ENCODE measurements at regions not wholly inside any gene's neighbourhood (a gene's known extent, or its start where the extent isn't known, plus 50 kb on each side); places are given as distances from the start of the nearest gene placed in this dataset.
A peak's percentile ranks its signal among the peaks of the same experiment; 100 is the strongest.

DNA sequence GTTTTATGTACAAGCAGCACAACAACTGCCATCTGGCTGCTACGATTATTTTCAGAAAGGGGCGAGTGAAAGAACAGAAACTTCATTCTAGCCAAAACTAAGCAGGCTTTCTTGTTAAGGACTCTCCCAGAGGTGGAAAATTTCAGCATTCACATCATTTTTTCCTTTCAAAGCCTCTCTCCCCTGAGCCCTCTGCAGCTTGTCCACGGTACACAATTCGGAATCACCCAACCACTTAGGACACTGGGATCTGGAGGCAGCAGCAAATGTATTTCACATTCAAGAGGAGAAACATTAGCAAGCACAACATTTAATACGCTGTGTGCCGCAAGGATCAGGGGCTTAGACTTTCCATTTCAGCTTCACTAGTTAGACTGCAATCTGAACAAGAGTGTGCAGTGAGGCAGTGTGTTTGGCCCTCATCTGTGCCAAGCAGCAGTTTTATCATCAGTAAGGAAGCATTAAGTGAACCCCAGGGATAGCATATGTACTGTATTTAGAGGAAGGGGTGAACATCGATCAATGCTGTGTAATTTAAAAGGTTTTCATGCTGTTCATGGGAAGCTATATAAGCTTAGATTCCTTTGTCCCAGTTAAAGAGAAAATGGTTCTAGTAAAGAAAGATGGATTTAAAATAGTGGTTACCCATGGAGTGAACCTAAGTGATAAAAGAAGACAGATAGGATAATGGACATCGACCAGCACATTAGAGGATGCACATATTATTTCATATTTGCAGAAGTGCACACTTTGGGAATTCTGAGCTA is 504.9 kb downstream of the TBL1XR1 start:
- H3K9me3 ChIP-seq (ENCODE audit: low read depth, low read length, poor library complexity, severe bottlenecking): no peaks in the 10 kb centered on the region
- POLR2A ChIA-PET (ENCODE audit: low non-redundant PET): no interaction called here
- no peak overlapping the region for H3K27ac ChIP-seq (ENCODE audit: low read depth, low read length, poor library complexity, severe bottlenecking)
- no TSS peak for BruUV-seq (replicated peaks)
- intact Hi-C loops (cut with micrococcal nuclease; ENCODE audit: unreplicated experiment): no loop called here
- no peaks in the 10 kb centered on the region for H3K36me3 ChIP-seq (ENCODE audit: insufficient read depth, low read length, poor library complexity, severe bottlenecking)
- H3K4me3 ChIP-seq (ENCODE audit: low read depth, low read length, poor library complexity, severe bottlenecking): no peak overlapping the region
- no peak for TF ChIP-seq EZH2 (IDR thresholded peaks at IDR 0.05; ENCODE audit: borderline replicate concordance, low read depth, low read length, poor library complexity, severe bottlenecking)
- TF ChIP-seq, protein P1, sequence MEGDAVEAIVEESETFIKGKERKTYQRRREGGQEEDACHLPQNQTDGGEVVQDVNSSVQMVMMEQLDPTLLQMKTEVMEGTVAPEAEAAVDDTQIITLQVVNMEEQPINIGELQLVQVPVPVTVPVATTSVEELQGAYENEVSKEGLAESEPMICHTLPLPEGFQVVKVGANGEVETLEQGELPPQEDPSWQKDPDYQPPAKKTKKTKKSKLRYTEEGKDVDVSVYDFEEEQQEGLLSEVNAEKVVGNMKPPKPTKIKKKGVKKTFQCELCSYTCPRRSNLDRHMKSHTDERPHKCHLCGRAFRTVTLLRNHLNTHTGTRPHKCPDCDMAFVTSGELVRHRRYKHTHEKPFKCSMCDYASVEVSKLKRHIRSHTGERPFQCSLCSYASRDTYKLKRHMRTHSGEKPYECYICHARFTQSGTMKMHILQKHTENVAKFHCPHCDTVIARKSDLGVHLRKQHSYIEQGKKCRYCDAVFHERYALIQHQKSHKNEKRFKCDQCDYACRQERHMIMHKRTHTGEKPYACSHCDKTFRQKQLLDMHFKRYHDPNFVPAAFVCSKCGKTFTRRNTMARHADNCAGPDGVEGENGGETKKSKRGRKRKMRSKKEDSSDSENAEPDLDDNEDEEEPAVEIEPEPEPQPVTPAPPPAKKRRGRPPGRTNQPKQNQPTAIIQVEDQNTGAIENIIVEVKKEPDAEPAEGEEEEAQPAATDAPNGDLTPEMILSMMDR (conservative IDR thresholded peaks at IDR 0.05; ENCODE audit: low read depth, low read length): no peak
- CTCF ChIA-PET: no interaction called here
- DNase-seq (ENCODE audit: low spot score): no peak
- H3K4me1 ChIP-seq (ENCODE audit: insufficient read depth, low read length, poor library complexity, severe bottlenecking): peaks cover 31% of the 10 kb centered on the region
- no peaks in the 10 kb centered on the region for H3K27me3 ChIP-seq (replicated peaks; ENCODE audit: insufficient read depth, low read depth, low read length, poor library complexity)

DNA sequence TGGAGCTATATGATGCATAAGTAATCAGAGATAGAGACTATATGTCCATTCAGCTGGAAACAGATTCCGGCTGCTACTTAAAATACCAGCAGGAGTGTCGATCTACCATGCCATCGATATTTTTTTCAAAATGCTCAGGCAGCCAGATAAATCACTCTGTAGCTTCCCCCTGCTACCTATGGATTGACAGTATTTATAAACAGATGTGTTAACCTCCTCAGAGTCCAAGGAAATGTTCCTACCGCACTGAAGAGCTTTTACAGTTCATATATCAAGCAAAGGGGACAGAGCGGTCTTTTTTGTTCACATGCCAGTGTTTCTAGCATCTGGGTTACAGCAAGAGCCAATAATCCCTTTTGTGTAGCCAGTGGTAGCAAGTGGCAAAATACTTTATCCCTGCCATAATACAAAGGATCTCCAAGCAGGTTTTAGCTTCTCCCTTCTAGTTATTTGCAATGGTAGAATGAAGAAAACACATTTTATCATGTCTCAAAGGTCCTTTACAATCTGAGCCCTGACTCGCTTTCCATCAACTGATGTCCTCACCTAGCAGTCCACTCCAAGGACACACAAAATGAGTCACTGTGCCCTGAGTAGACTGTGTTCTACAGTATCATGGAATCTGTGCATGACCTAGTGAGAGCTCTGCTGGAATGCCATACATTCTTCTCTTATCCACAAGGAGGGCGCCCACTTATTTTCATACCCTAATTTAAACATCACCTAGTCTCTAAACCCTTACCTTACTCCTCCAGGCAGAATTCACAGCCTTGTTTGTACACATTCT is 507.0 kb downstream of the TBL1XR1 start:
- POLR2A ChIA-PET (ENCODE audit: low non-redundant PET): interaction anchor here (0.6 kb wide), 1 partner anchor 993 kb away, joined by 3 read pairs; no protein-coding TSS in a partner anchor
- H3K27me3 ChIP-seq (replicated peaks; ENCODE audit: insufficient read depth, low read depth, low read length, poor library complexity): no peaks in the 10 kb centered on the region
- CTCF ChIA-PET: interaction anchor here (0.6 kb wide), 1 partner anchor 101 kb away, joined by 6 read pairs; no protein-coding TSS in a partner anchor
- intact Hi-C loops (cut with micrococcal nuclease; ENCODE audit: unreplicated experiment): no loop called here
- no peaks in the 10 kb centered on the region for H3K9me3 ChIP-seq (ENCODE audit: low read depth, low read length, poor library complexity, severe bottlenecking)
- H3K4me3 ChIP-seq (ENCODE audit: low read depth, low read length, poor library complexity, severe bottlenecking): no peak overlapping the region
- no peak overlapping the region for H3K27ac ChIP-seq (ENCODE audit: low read depth, low read length, poor library complexity, severe bottlenecking)
- TF ChIP-seq, protein P1 (conservative IDR thresholded peaks at IDR 0.05; ENCODE audit: low read depth, low read length): no peak
- no peak for TF ChIP-seq EZH2 (IDR thresholded peaks at IDR 0.05; ENCODE audit: borderline replicate concordance, low read depth, low read length, poor library complexity, severe bottlenecking)
- no peaks in the 10 kb centered on the region for H3K36me3 ChIP-seq (ENCODE audit: insufficient read depth, low read length, poor library complexity, severe bottlenecking)
- DNase-seq (ENCODE audit: low spot score): no peak
- H3K4me1 ChIP-seq (ENCODE audit: insufficient read depth, low read length, poor library complexity, severe bottlenecking): peaks cover 36% of the 10 kb centered on the region
- no TSS peak for BruUV-seq (replicated peaks)

DNA sequence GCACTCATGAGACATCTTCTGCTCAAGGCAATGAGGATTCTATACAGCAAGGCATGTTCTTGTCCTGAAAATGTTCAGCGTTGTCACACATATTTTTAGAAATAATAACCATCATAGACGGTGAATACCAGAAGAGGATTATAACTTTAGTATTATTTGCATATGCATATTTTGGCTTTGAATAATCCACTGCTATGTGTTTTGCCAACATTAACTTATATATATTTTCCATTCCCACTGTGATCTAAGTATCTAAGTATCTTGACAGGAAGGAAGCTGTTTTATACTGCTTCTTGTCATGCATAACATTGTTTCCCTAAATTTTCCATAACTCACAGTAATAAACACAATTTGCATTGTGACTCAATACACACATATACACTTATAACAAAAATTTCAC is 509.5 kb downstream of the TBL1XR1 start:
- TF ChIP-seq, protein P1 (conservative IDR thresholded peaks at IDR 0.05; ENCODE audit: low read depth, low read length): no peak
- no peak for TF ChIP-seq EZH2 (IDR thresholded peaks at IDR 0.05; ENCODE audit: borderline replicate concordance, low read depth, low read length, poor library complexity, severe bottlenecking)
- Histone ChIP-seq H3K9me3 (ENCODE audit: low read depth, low read length, poor library complexity, severe bottlenecking) (no peaks in the 10 kb centered on the region), H3K36me3 (ENCODE audit: insufficient read depth, low read length, poor library complexity, severe bottlenecking) (no peaks in the 10 kb centered on the region), H3K4me3 (ENCODE audit: low read depth, low read length, poor library complexity, severe bottlenecking) (no peak overlapping the region), H3K27ac (ENCODE audit: low read depth, low read length, poor library complexity, severe bottlenecking) (peak overlapping the region; percentile 32), H3K4me1 (ENCODE audit: insufficient read depth, low read length, poor library complexity, severe bottlenecking) (peaks cover 32% of the 10 kb centered on the region), H3K27me3 (replicated peaks; ENCODE audit: insufficient read depth, low read depth, low read length, poor library complexity) (no peaks in the 10 kb centered on the region)
- BruUV-seq (replicated peaks): no TSS peak
- POLR2A ChIA-PET (ENCODE audit: low non-redundant PET): no interaction called here
- peak; percentile 43 for DNase-seq (ENCODE audit: low spot score)
- intact Hi-C loops (cut with micrococcal nuclease; ENCODE audit: unreplicated experiment): no loop called here
- CTCF ChIA-PET: no interaction called here
